Nephron (organoid): ENCODE measurements at regions not wholly inside any gene's neighbourhood (a gene's known extent, or its start where the extent isn't known, plus 50 kb on each side); places are given as distances from the start of the nearest gene placed in this dataset.

Experiments used
- H3K27ac Mint-ChIP-seq, 3 experiments: 2 replicates each; pipeline ENCODE4 v1.8.0; 2020; ENCODE audit warnings: mixed read lengths in 3 of 3, mild to moderate bottlenecking in 2 of 3, moderate library complexity in 1 of 3
- H3K27me3 Mint-ChIP-seq: 2 replicates; pipeline ENCODE4 v1.8.0; 2021; ENCODE audit warnings: low read depth, mild to moderate bottlenecking, moderate library complexity, mixed read lengths
- H3K36me3 Mint-ChIP-seq: 2 replicates; pipeline ENCODE4 v1.8.0; 2020; ENCODE audit warnings: low read depth, mixed read lengths
- H3K4me1 Mint-ChIP-seq: 2 replicates; pipeline ENCODE4 v1.8.0; 2020; ENCODE audit warnings: mixed read lengths
- H3K4me3 Mint-ChIP-seq, 3 experiments: 2 replicates each; pipeline ENCODE4 v1.8.0; 2020; ENCODE audit warnings: mild to moderate bottlenecking in 3 of 3, mixed read lengths in 3 of 3, moderate library complexity in 2 of 3
- H3K9me3 Mint-ChIP-seq: 2 replicates; pipeline ENCODE4 v1.8.0; 2020; ENCODE audit warnings: mixed read lengths
- TF ChIP-seq, protein P1 (sequence below), 3 experiments: fragments of 200-600 bp; sonication (generic); IDR thresholded peaks; one replicate each; pipeline ENCODE4 v1.5.0; 2021; ENCODE audit warnings: antibody characterized with exemption in 3 of 3; ENCODE audit not compliant: unreplicated experiment in 3 of 3

DNA sequence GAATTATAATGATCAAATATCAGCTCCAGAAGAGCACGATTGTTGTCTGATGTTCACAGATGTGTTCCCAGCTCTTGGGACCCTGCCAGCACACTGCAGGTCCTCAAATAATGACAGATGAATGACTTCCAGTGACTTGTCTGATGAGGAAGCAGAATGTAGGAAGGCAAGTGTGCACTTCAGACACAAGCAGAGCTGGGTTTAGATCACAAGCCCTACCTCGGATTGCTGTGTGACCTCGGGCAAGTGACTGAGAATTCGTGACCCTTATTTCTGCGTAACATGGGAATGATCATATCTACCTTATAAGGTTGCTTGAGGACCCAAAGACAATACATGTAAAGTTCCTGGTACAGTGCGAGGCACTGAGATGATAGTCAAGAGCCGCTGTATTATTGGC lies 182.2 kb downstream of the ABCC12 start:
- Mint-ChIP-seq H3K4me3 (no peak overlapping the region), H3K27ac (no peak overlapping the region), H3K9me3 (no peaks in the 10 kb centered on the region), H3K36me3 (no peaks in the 10 kb centered on the region), H3K4me1 (no peaks in the 10 kb centered on the region), H3K27me3 (peaks cover 6% of the 10 kb centered on the region)
- TF ChIP-seq, protein P1, sequence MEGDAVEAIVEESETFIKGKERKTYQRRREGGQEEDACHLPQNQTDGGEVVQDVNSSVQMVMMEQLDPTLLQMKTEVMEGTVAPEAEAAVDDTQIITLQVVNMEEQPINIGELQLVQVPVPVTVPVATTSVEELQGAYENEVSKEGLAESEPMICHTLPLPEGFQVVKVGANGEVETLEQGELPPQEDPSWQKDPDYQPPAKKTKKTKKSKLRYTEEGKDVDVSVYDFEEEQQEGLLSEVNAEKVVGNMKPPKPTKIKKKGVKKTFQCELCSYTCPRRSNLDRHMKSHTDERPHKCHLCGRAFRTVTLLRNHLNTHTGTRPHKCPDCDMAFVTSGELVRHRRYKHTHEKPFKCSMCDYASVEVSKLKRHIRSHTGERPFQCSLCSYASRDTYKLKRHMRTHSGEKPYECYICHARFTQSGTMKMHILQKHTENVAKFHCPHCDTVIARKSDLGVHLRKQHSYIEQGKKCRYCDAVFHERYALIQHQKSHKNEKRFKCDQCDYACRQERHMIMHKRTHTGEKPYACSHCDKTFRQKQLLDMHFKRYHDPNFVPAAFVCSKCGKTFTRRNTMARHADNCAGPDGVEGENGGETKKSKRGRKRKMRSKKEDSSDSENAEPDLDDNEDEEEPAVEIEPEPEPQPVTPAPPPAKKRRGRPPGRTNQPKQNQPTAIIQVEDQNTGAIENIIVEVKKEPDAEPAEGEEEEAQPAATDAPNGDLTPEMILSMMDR (IDR thresholded peaks at IDR 0.05; ENCODE audit: unreplicated experiment in 3 of 3) = no peak

DNA sequence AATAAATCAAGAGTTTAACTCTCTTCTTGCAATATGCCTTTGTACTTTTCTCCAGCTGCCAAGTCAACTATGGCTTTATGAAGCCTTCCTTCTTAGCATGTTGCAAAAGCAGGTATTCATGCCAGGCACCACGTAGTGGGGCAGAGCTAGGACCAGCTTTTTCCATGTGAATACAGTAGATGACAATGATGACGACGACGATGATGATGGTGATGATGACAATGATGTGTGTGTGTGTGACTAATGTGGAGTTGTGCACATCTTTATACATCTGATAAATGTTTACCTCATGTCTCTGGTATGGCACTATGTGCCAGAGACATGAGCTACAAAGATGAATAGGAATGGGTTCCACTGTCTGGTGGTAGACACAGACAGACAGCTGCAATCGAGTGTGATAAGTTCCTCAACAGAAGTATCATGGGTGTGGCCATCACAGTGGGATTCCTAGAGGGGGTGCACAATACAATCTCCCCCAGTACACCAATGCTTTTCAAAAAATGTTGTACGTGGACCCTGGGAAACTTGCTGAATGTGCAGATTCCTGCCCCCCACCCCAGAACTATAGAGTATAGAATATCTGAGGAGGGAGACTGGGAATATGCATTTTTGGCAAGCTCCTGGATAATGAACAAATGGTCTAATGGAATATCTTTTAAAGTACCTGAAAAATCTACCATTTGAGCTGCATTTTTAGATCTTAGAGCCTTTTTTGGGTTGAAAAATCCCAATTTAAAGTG lies 183.4 kb downstream of the ABCC12 start:
- Mint-ChIP-seq H3K27ac (no peak overlapping the region), H3K36me3 (no peaks in the 10 kb centered on the region), H3K4me3 (no peak overlapping the region), H3K4me1 (no peaks in the 10 kb centered on the region), H3K9me3 (no peaks in the 10 kb centered on the region), H3K27me3 (peaks cover 4% of the 10 kb centered on the region)
- TF ChIP-seq, protein P1 (IDR thresholded peaks at IDR 0.05; ENCODE audit: unreplicated experiment in 3 of 3) = no peak

DNA sequence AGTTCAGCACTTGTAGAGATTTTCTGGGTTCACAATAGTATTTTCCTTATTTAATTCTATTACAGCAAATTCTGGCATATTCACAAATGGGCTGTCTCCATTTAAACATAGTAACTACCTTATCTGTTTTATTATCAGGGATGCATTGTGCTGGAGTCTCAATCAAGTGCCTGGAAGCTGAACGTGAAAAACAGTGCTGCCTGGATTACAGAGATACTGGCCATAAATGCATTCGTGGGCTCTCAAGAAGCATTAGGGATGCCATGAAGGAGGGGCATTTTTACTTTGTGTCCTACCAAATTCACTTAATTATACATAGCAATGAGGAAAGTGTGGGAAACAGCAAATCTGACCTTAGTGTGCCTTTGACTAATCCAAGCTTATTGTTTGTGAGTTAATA lies 184.6 kb downstream of the ABCC12 start:
- Mint-ChIP-seq H3K4me1 (no peaks in the 10 kb centered on the region), H3K27ac (no peak overlapping the region), H3K4me3 (no peak overlapping the region), H3K9me3 (no peaks in the 10 kb centered on the region), H3K27me3 (peaks cover 7% of the 10 kb centered on the region), H3K36me3 (no peaks in the 10 kb centered on the region)
- TF ChIP-seq, protein P1 (IDR thresholded peaks at IDR 0.05; ENCODE audit: unreplicated experiment in 3 of 3) = no peak

DNA sequence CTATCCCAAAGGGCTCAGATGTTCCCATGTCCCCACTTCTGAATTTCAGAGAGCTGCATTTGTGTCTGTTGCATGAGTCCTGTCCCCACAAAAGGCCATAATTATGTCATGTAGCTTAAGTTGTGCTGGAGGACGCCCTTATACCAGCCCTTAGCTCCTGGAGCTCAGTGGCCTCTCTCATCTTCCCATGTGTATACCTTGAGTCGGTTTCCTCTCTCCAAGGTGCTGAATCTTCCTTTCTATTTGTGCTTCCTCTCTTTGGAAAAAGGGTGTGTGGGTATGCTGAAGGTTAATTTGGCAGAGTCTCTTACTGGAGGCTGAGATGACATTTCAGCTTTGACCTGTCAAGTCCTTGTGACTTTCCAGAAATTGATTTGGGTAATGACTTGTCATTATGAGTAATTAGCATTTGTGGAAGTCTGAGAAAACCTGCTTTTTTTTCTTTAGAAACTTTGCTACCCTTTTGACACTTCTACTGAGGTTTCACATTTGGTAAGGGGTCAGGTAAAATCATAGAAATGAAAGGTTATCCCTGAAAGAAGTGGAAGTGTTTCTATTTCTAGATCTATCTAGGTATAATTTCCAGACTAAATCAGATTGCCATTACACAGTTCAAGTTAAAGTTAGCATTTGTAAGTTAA lies 185.4 kb downstream of the ABCC12 start:
- TF ChIP-seq, protein P1 (IDR thresholded peaks at IDR 0.05; ENCODE audit: unreplicated experiment in 3 of 3) = no peak
- Mint-ChIP-seq H3K9me3 (no peaks in the 10 kb centered on the region), H3K36me3 (no peaks in the 10 kb centered on the region), H3K4me1 (no peaks in the 10 kb centered on the region), H3K27me3 (peaks cover 7% of the 10 kb centered on the region), H3K27ac (no peak overlapping the region), H3K4me3 (no peak overlapping the region)

DNA sequence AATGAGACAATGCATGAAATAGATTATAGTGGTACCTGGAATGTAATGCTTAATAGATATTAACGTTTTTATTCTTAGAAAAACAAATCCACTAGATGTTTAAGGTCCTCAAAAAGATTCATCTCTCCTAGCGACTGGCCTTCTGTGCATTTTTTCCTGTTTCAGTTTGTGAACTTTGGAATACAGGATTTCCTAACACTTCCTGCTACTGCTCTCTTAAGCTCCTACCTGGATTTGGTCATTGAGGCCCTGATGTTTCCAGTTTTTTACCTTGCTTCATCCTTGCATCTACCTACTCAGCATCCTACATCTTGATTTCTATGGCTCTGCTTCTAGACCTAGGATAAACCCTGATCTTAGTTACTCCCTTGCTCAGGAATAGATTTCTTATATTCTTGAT lies 188.4 kb downstream of the ABCC12 start:
- no peaks in the 10 kb centered on the region for H3K9me3 Mint-ChIP-seq
- TF ChIP-seq, protein P1 (IDR thresholded peaks at IDR 0.05; ENCODE audit: unreplicated experiment in 3 of 3) = no peak
- H3K27me3 Mint-ChIP-seq = peaks cover 7% of the 10 kb centered on the region
- no peak overlapping the region for H3K4me3 Mint-ChIP-seq
- no peaks in the 10 kb centered on the region for H3K4me1 Mint-ChIP-seq
- H3K36me3 Mint-ChIP-seq = no peaks in the 10 kb centered on the region
- H3K27ac Mint-ChIP-seq = no peak overlapping the region

DNA sequence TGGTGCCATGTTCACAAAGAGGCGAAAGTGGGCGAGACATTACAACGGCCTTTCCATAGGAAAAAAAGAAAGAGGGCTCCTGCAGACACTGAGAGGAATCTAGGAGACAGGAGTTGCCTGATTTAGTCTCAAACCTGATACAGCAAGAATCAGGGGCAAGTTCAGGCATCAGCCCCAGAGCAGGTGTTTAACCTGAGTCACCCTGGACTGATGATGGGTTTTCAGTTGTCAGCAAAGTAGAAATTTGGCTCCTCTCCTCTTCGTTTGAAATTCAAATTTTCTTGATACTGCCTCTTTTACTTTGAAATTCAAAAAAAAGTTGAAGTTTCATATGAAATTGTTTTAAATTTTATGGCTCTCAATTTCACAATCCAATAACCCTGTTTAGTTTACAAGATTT lies 189.5 kb downstream of the ABCC12 start:
- TF ChIP-seq, protein P1 (IDR thresholded peaks at IDR 0.05; ENCODE audit: unreplicated experiment in 3 of 3) = no peak
- no peaks in the 10 kb centered on the region for H3K9me3 Mint-ChIP-seq
- H3K4me3 Mint-ChIP-seq = no peak overlapping the region

More for the DNA sequence above, 189.5 kb downstream of the ABCC12 start:
- Mint-ChIP-seq H3K4me1 (no peaks in the 10 kb centered on the region), H3K27ac (no peak overlapping the region), H3K27me3 (peaks cover 7% of the 10 kb centered on the region), H3K36me3 (no peaks in the 10 kb centered on the region)
